EL (cell line): ENCODE measurements at regions not wholly inside any gene's neighbourhood (a gene's known extent, or its start where the extent isn't known, plus 50 kb on each side); places are given as distances from the start of the nearest gene placed in this dataset.

Experiments
- DNase-seq: peaks from one replicate; pipeline ENCODE4 v3.0.0-alpha.2; 2016

GRCh38 chr5:166293892-166294291 lies 1997.6 kb upstream of the WWC1 start:
- DNase-seq: no peak

DNA sequence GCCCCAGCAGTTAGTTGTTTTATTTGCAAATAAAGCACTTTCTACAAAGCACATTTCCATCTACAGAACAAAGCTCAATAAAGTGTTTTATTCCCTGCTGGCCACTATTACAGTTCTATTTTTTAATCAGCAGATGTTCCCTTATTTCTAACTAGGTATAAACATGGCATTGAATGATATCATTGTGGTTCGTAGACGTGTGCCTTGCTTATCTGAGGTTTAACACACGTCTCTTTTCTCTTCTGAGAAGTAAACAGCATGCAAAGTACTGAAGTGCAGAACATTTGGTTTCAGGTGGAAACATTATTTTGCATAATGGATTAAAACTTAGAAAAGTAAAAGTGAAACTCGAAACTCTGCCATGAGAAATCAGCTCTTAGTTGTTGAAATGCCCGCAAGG lies 1989.3 kb upstream of the WWC1 start:
- no peak for DNase-seq

GRCh38 chr5:166317425-166317824 lies 1974.0 kb upstream of the WWC1 start:
- no peak for DNase-seq

DNA sequence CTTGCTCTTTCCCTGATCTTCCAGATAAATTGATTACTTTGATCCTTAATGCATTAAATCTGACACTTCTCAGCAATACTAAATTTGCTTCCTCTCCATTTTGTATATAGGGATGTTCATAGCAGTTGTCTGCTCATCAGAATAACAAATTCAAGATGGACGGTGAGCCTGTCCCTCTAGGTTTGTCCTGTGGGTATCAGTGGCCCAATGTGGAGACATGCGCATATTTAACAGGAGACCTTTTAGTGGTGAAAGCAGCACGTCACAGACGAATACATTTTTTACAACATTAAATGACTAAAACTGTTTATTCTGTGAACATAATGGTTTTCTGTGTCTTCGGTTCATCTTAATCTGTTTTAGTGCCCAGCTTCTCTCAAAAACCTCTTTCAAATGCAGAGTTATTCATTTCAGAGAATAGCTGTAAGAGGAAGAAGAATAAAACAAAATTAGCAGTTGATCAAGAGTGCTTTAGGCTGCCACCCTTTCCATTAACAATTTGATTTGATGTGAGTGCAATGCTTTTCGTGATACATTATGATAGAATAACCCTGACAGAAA lies 1970.4 kb upstream of the WWC1 start:
- no peak for DNase-seq

GRCh38 chr5:166324372-166324771 lies 1967.1 kb upstream of the WWC1 start:
- DNase-seq: no peak

DNA sequence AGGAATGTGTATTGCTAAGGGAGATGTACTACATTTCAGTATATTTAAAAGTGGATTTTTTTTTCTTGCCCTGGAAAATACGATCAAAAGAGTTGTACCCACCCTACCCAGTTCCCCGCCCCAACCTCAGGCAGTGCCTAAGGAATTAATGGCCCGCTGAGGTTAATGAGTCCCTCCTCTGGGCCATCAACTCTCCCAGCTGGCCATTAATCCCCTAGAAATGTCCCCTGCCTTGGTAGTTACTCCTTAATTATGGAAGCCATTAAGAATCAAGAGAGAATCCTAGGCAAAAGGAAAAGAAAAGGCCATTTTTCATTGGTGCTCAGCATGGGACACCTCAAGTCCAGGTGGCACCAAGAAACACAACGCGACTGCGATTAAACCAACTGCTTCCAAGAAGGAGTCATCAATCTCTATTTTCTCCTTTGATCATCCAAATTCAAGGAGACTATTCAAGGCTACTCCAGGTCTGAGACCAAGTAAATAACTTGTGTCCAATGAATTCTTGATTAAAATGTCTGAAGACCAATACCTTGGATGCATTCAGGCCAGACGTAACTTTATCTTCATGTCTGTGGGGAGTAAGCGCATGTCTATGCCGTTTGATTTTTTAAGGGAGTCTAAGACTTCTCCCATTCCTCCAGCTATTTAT lies 1962.2 kb upstream of the WWC1 start:
- no peak for DNase-seq

DNA sequence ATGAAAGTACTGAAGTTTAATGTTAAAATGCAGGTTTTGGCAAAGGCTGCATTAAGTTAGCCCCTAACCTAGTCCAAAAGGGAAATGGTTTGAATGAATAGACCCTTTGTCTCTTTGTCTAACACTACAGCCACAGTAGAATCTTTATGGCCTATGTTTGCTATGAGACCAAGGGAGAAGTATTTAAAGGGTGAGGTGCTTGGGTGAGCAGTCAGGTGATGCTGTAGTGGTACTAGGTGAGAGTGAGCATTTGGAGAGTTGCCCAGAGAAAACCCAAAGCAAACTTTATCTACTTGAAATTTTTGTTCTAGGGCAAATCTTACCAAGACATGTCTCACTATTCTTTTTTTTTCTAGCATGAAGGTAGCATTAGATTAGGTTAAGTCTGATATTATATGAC lies 1961.4 kb upstream of the WWC1 start:
- DNase-seq: no peak

DNA sequence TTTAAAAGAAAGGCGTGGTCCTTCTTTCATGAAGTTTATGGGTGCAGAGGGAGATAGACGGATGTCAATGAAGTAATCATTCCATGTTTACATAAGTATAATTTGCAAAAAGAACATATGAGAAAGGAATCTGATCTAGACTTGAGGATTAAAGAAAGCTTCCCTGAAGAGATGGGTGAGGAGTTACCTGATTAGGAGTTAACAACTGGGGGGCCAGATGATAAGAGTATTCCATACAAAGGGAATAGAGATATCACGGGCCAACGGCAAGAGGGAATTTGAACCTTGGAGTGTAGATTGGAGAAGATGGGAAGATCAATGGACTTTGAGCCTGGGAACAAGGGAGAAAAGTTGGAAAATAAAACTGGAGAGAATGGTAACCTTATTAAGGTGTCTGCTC lies 1959.9 kb upstream of the WWC1 start:
- DNase-seq: no peak

DNA sequence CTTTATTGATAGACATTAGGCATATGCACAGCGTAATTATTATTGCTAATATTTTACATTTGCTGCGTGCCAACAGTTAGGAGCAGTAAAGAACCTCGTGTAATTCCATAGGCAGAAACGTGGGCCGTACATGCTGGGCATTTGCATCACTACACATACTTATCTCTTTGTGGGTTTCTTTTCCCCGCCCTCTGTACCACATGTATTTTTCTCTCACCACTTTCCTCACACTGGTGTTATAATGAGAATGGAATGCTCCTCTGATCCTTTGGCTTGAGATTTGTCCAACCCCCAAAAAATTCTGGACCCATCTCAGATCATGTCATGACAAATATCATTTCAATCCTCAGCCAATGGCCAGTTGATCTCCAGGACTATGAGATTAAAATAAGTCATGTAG lies 1952.6 kb upstream of the WWC1 start:
- DNase-seq: peak; percentile 1

GRCh38 chr5:166340039-166340438 lies 1951.4 kb upstream of the WWC1 start:
- DNase-seq: peak; percentile 0

GRCh38 chr5:166341740-166342337 lies 1949.6 kb upstream of the WWC1 start:
- DNase-seq: no peak

DNA sequence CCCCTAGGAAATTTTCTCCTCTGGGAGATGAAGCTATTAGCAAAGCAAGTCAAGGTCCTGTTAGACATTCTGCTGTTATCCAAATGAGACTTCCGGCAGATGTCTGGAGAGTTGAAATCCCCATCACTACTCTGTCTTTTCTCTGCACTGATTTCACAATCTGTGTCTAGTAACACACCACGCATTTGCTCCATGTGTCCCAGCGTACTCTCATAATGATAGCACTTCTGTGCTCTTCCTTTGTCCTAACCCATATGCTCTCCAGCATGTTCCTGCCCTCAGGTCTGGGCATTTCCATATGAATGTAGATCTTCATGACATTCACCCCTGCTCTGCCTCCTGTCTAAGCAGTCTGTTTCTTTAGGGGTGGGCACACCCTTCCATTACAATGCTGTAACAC lies 1949.0 kb upstream of the WWC1 start:
- no peak for DNase-seq

GRCh38 chr5:166346726-166347374 lies 1944.6 kb upstream of the WWC1 start:
- no peak for DNase-seq

DNA sequence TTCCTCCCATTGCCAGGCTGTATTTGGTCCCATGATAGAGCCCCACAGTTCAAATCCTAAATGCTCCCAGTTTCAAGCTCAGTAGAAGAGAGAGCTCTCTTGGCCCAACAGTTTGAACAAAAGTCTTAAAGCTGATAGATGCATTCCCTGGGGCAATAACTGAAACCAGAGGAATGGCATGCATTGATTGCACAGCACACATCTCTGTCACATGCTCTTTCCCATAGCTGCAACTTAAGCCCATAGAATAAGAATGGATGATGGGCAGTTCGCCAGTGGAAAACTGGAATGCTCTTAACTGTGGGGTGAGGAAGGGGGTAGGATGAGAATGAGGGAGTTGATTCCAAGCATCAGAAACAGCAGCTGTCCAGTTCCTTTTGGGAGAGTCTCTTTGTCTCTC lies 1942.4 kb upstream of the WWC1 start:
- DNase-seq: no peak

DNA sequence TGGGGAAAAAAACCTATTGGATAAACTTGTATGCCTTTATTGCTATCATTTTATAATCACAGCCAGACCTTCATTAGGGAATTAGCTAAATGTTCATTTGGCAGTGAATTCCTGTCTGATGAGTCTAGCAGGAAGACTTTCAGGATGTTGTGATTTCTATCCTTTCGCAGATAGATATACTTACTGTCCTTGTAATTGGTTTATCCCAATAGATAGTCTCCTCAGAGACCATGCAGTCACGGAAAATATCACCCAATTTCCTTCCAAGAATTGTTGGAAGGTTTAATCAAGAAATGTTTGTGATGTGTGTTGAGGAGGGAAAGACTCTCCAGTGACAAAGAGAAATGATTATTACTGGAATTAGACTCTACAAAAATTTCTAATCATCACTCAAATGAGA lies 1937.9 kb upstream of the WWC1 start:
- DNase-seq: no peak

DNA sequence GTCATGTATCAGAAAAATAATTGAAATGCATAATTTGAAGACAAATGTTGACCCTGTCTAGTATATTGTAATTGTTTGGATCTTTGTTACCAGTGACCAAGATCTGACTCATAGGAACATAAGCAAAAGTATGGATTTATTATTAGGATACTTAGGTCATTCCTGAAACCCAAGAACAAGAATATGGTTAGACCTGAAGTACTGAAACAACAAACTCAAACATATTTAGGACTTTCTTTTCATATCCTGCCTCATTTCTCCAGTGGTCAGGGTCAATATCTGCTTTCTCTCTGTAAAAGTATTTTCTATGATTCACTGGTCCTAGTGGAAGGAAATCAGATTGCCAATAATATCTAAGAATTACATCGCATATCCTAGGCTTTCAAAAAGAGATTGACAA lies 1937.1 kb upstream of the WWC1 start:
- DNase-seq: no peak

- no peak for DNase-seq
Observed at GRCh38 chr5:166356096-166356495, 1935.3 kb upstream of the WWC1 start.

- DNase-seq: no peak
Observed at GRCh38 chr5:166358127-166358830, 1933.2 kb upstream of the WWC1 start.

- no peak for DNase-seq
Observed at GRCh38 chr5:166363087-166363760, 1928.2 kb upstream of the WWC1 start.

GRCh38 chr5:166365164-166365563 lies 1926.3 kb upstream of the WWC1 start:
- no peak for DNase-seq

GRCh38 chr5:166367391-166367790 lies 1924.1 kb upstream of the WWC1 start:
- DNase-seq: no peak

GRCh38 chr5:166369346-166369745 lies 1922.1 kb upstream of the WWC1 start:
- no peak for DNase-seq

- no peak for DNase-seq
Observed at GRCh38 chr5:166369807-166370206, 1921.6 kb upstream of the WWC1 start.
